GM19043 (cell line): ENCODE measurements at regions not wholly inside any gene's neighbourhood (a gene's known extent, or its start where the extent isn't known, plus 50 kb on each side); places are given as distances from the start of the nearest gene placed in this dataset.
"Not testable (repeated sequence)": the region's sequence is repeated elsewhere in the genome, so short reads cannot be mapped to it uniquely, and the experiment has no call there.

Source experiments
- ATAC-seq: cut with Tn5 transposase; IDR thresholded peaks from one replicate; pipeline ENCODE4 v1.9.1; 2021; ENCODE audit warnings: low read depth; ENCODE audit not compliant: unreplicated experiment

GRCh38 chr2:168300460-168300859 lies 53.1 kb upstream of the STK39 start:
- no peak for ATAC-seq

GRCh38 chr2:168304024-168304681 lies 56.8 kb upstream of the STK39 start:
- no peak for ATAC-seq

- no peak for ATAC-seq
These were observed 60.0 kb upstream of the STK39 start for GRCh38 chr2:168307379-168307778.

- ATAC-seq = no peak
These were observed 63.2 kb upstream of the STK39 start for GRCh38 chr2:168310580-168310979.

GRCh38 chr2:168311261-168311910 lies 64.0 kb upstream of the STK39 start:
- ATAC-seq = no peak

- no peak for ATAC-seq
These were observed 64.8 kb upstream of the STK39 start for GRCh38 chr2:168312036-168312822.

GRCh38 chr2:168314236-168314635 lies 66.8 kb upstream of the STK39 start:
- no peak for ATAC-seq

- no peak for ATAC-seq
These were observed 68.1 kb upstream of the STK39 start for GRCh38 chr2:168315331-168316072.

GRCh38 chr2:168316073-168316440 lies 68.7 kb upstream of the STK39 start:
- no peak for ATAC-seq

- ATAC-seq = no peak
These were observed 69.9 kb upstream of the STK39 start for GRCh38 chr2:168317282-168317681.

GRCh38 chr2:168320267-168320666 lies 72.9 kb upstream of the STK39 start:
- no peak for ATAC-seq

GRCh38 chr2:168322325-168323007 lies 75.1 kb upstream of the STK39 start:
- no peak for ATAC-seq

- no peak for ATAC-seq
These were observed 76.2 kb upstream of the STK39 start for GRCh38 chr2:168323529-168324021.

- ATAC-seq = no peak
These were observed 79.2 kb upstream of the STK39 start for GRCh38 chr2:168326572-168326971.

- ATAC-seq = no peak
These were observed 79.9 kb upstream of the STK39 start for GRCh38 chr2:168327328-168327727.

- no peak for ATAC-seq
These were observed 81.0 kb upstream of the STK39 start for GRCh38 chr2:168328421-168328820.

GRCh38 chr2:168330624-168331423 lies 83.4 kb upstream of the STK39 start:
- no peak for ATAC-seq

GRCh38 chr2:168335254-168335653 lies 87.9 kb upstream of the STK39 start:
- ATAC-seq = not testable (repeated sequence)

GRCh38 chr2:168336786-168337388 lies 89.5 kb upstream of the STK39 start:
- no peak for ATAC-seq
